ENCODE measurements at regions not wholly inside any gene's neighbourhood (a gene's known extent, or its start where the extent isn't known, plus 50 kb on each side); places are given as distances from the start of the nearest gene placed in this dataset.

- no peak for TF ChIP-seq RAD21 (IDR thresholded peaks at IDR 0.05 in 1 of 2, conservative IDR thresholded peaks at IDR 0.05 in 1 of 2; ENCODE audit: low read depth in 2 of 2, low read length in 2 of 2)
- no peak for TF ChIP-seq HDAC2 (IDR thresholded peaks at IDR 0.05; ENCODE audit: borderline replicate concordance in 1 of 2, low read depth in 2 of 2, low read length in 2 of 2)
- no peak for TF ChIP-seq SP2 (IDR thresholded peaks at IDR 0.05; ENCODE audit: low read length)
Measured at GRCh38 chr5:61666064-61666621, 334.1 kb downstream of the ZSWIM6 start (continued).
